Activated T-cell treated with anti-CD3 and anti-CD28 coated beads, Interleukin-2, amount 50 U/mL, for 4 hours (primary cell): ENCODE measurements at regions not wholly inside any gene's neighbourhood (a gene's known extent, or its start where the extent isn't known, plus 50 kb on each side); places are given as distances from the start of the nearest gene placed in this dataset.
"Not testable (repeated sequence)": the region's sequence is repeated elsewhere in the genome, so short reads cannot be mapped to it uniquely, and the experiment has no call there.

Source experiments
- ATAC-seq, 2 donors: fragments of 200-7000 bp; cut with Tn5 transposase; one replicate each; pipeline ENCODE4 v1.10.0; 2021
- DNase-seq: peaks from one replicate; pipeline ENCODE4 v3.0.0-alpha.2; 2020
- H3K27me3 Mint-ChIP-seq: one replicate; pipeline ENCODE4 v1.8.0; 2021; ENCODE audit warnings: low read depth, mixed read lengths
- H3K36me3 Mint-ChIP-seq: one replicate; pipeline ENCODE4 v1.8.0; 2022; ENCODE audit warnings: mixed read lengths; ENCODE audit not compliant: insufficient read depth
- H3K4me1 Mint-ChIP-seq: one replicate; pipeline ENCODE4 v1.8.0; 2021; ENCODE audit warnings: low read depth, mixed read lengths
- H3K4me3 Mint-ChIP-seq: one replicate; pipeline ENCODE4 v1.8.0; 2021; ENCODE audit warnings: mild to moderate bottlenecking, moderate library complexity, mixed read lengths
- H3K9me3 Mint-ChIP-seq: one replicate; pipeline ENCODE4 v1.8.0; 2021; ENCODE audit warnings: mixed read lengths

DNA sequence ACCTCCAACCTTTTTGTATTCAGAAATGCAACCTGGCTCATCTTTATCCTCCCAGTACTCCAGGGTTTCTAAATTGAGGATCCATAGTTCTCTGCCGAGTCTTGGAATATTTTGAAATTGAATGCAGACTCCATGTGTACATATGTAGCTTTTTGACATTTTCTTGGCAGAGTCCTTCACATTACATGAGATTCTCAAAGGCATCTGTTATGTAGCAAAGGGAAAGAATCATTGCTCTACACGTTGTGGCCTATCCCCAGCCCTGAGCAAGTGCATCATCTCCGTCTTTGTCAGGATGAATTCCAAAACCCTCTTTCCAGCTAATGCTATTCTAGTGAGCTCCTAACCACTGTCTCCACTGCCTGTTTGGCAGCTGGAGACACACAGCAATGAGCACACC lies 742.9 kb downstream of the DHX35 start:
- H3K36me3 Mint-ChIP-seq = no peaks in the 10 kb centered on the region
- ATAC-seq = no peak
- peaks cover 5% of the 10 kb centered on the region for H3K9me3 Mint-ChIP-seq

DNA sequence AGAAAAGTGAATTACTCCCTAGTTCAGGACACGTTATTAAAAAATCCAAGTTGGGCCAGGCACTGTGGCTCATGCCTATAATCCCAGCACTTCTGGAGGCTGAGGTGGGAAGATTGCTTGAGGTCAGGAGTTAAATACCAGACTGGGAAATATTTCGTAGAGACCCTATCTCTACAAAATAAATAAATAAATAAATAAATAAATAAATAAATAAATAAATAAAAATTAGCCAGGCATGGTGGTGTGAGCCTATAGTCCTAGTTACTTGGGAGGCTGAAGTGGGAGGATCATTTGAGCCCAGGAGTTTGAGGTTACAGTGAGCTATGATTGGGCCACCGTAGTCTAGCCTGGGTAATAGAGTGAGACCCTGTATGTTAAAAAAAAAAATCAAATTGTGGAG lies 741.2 kb downstream of the DHX35 start:
- H3K36me3 Mint-ChIP-seq, H3K4me3 Mint-ChIP-seq, DNase-seq, H3K9me3 Mint-ChIP-seq, H3K27me3 Mint-ChIP-seq, H3K4me1 Mint-ChIP-seq, ATAC-seq: not testable (repeated sequence)

More for the DNA sequence above, 742.9 kb downstream of the DHX35 start:
- H3K4me3 Mint-ChIP-seq = no peak overlapping the region
- DNase-seq = no peak
- no peaks in the 10 kb centered on the region for H3K27me3 Mint-ChIP-seq
- H3K4me1 Mint-ChIP-seq = no peaks in the 10 kb centered on the region

- H3K36me3 Mint-ChIP-seq = no peaks in the 10 kb centered on the region
- peaks cover 5% of the 10 kb centered on the region for H3K9me3 Mint-ChIP-seq
- no peaks in the 10 kb centered on the region for H3K27me3 Mint-ChIP-seq
- no peak for DNase-seq
- no peak overlapping the region for H3K4me3 Mint-ChIP-seq
- H3K4me1 Mint-ChIP-seq = no peaks in the 10 kb centered on the region
- ATAC-seq = no peak
Measured at GRCh38 chr20:39702701-39703349, 740.7 kb downstream of the DHX35 start.

GRCh38 chr20:39700528-39700927 lies 738.4 kb downstream of the DHX35 start:
- DNase-seq = no peak
- H3K4me1 Mint-ChIP-seq = no peaks in the 10 kb centered on the region
- H3K4me3 Mint-ChIP-seq = no peak overlapping the region
- no peaks in the 10 kb centered on the region for H3K36me3 Mint-ChIP-seq
- no peak for ATAC-seq
- no peaks in the 10 kb centered on the region for H3K27me3 Mint-ChIP-seq
- peaks cover 5% of the 10 kb centered on the region for H3K9me3 Mint-ChIP-seq

GRCh38 chr20:39699166-39699725 lies 737.1 kb downstream of the DHX35 start:
- no peak for ATAC-seq
- DNase-seq = no peak
- Mint-ChIP-seq H3K4me1 (no peaks in the 10 kb centered on the region), H3K36me3 (no peaks in the 10 kb centered on the region), H3K27me3 (no peaks in the 10 kb centered on the region), H3K9me3 (peaks cover 5% of the 10 kb centered on the region), H3K4me3 (no peak overlapping the region)

DNA sequence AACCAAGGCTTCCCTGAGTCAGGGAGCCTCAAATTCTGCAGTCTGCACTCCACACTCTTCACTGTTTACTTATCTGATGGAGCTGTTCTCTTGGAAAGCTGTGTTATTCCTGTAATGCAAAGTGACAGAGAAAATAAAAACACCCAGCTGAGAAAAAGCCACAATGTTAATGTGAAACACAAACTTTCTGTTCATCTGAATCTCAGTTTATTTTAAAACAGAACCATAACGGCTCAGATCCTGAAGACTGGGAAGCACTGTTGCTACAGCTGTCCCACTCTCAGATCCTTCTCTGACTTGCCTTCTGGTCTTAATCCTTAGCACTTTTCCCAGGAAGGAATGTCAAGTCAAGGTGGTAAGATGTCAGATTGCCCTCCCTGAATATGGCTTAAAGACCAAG lies 736.6 kb downstream of the DHX35 start:
- DNase-seq = no peak
- H3K4me3 Mint-ChIP-seq = no peak overlapping the region
- peaks cover 5% of the 10 kb centered on the region for H3K9me3 Mint-ChIP-seq
- no peak for ATAC-seq
- no peaks in the 10 kb centered on the region for H3K27me3 Mint-ChIP-seq
- H3K36me3 Mint-ChIP-seq = no peaks in the 10 kb centered on the region
- no peaks in the 10 kb centered on the region for H3K4me1 Mint-ChIP-seq

- H3K4me3 Mint-ChIP-seq = no peak overlapping the region
- H3K27me3 Mint-ChIP-seq = no peaks in the 10 kb centered on the region
- no peaks in the 10 kb centered on the region for H3K9me3 Mint-ChIP-seq
- ATAC-seq = no peak
- no peaks in the 10 kb centered on the region for H3K4me1 Mint-ChIP-seq
- H3K36me3 Mint-ChIP-seq = no peaks in the 10 kb centered on the region
- DNase-seq = no peak
Measured at GRCh38 chr20:39691151-39691862, 729.2 kb downstream of the DHX35 start.

DNA sequence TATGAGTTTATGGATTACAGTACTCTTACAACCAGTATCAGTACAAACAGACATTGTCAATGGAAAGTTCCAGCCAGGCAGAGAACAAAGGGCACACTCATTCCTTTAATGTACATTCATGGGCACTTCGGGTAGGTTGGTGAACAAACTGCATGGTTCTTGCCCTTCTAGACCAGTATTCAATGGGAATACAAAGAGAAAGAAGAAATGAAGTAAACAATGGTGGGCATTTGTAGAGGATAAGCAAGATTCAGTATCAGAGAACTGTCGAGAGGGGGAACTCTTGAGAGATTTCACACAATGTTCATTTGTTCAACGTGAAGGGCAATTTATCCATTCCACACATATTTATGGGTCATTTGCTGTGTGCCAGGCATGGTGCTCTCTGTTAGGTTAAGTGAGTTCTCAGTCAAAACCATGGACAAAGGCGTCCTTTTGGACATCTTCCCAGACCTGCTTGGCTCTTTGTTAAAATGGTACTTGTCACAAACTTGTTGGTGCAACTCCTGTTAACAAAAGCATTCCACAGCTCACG lies 714.8 kb downstream of the DHX35 start:
- no peaks in the 10 kb centered on the region for H3K4me1 Mint-ChIP-seq
- H3K9me3 Mint-ChIP-seq = peaks cover 6% of the 10 kb centered on the region
- ATAC-seq (no peak), DNase-seq (no peak)
- H3K27me3 Mint-ChIP-seq = no peaks in the 10 kb centered on the region
- H3K4me3 Mint-ChIP-seq = no peak overlapping the region
- H3K36me3 Mint-ChIP-seq = no peaks in the 10 kb centered on the region

GRCh38 chr20:39676241-39676640 lies 714.1 kb downstream of the DHX35 start:
- Mint-ChIP-seq H3K27me3 (no peaks in the 10 kb centered on the region), H3K9me3 (peaks cover 6% of the 10 kb centered on the region), H3K36me3 (no peaks in the 10 kb centered on the region), H3K4me3 (no peak overlapping the region), H3K4me1 (no peaks in the 10 kb centered on the region)
- no peak for ATAC-seq
- no peak for DNase-seq

DNA sequence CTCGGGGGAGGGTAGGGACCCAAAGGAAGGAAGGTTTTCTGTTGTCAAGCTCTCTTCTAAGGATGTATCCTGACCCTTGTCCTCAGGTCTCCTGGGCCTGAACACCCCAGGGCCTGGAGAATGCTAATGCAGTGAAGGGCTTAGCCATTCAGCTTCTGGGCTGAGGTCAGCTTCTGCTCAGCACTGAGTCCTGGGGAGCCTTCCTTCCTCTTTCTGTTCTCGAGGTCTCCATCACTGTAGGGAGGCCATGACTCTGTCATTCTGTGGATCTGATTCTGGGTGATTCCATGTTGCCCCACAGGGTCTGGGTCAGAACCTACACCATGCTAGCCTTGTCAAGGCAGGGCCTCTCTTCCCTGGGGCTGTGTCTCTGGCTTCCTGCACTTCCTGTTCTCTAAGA lies 712.7 kb downstream of the DHX35 start:
- no peaks in the 10 kb centered on the region for H3K36me3 Mint-ChIP-seq
- no peak for DNase-seq
- no peak for ATAC-seq
- no peaks in the 10 kb centered on the region for H3K27me3 Mint-ChIP-seq
- H3K4me1 Mint-ChIP-seq = no peaks in the 10 kb centered on the region
- H3K9me3 Mint-ChIP-seq = peaks cover 6% of the 10 kb centered on the region
- no peak overlapping the region for H3K4me3 Mint-ChIP-seq

- H3K36me3 Mint-ChIP-seq = no peaks in the 10 kb centered on the region
Measured at GRCh38 chr20:39670988-39671387, 708.8 kb downstream of the DHX35 start.

DNA sequence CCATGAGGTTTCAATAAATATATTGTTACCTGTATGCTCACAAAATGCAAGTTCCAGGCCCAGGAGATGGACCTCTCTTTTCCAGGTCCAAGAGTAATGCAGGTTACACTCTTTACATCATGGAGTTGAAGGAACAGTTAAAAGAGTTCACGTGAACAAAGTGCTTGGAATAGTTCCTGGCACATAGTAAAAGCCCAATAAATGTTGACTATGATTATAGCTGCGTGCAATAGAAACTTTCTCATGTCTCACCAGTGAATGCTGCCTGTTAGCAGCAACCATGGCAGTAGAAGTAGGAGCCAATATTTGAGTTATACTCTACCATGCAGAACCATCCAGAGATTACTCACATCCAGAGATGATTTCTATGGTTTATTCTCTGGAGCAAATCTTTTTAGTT lies 707.5 kb downstream of the DHX35 start:
- H3K36me3 Mint-ChIP-seq = no peaks in the 10 kb centered on the region
- no peaks in the 10 kb centered on the region for H3K27me3 Mint-ChIP-seq
- H3K4me3 Mint-ChIP-seq = no peak overlapping the region

More at GRCh38 chr20:39670988-39671387, 708.8 kb downstream of the DHX35 start:
- Mint-ChIP-seq H3K4me3 (no peak overlapping the region), H3K4me1 (no peaks in the 10 kb centered on the region), H3K27me3 (no peaks in the 10 kb centered on the region), H3K9me3 (no peaks in the 10 kb centered on the region)
- ATAC-seq (no peak), DNase-seq (no peak)

GRCh38 chr20:39668038-39668437 lies 705.9 kb downstream of the DHX35 start:
- no peak for ATAC-seq
- no peaks in the 10 kb centered on the region for H3K27me3 Mint-ChIP-seq
- H3K4me3 Mint-ChIP-seq = no peak overlapping the region
- no peaks in the 10 kb centered on the region for H3K4me1 Mint-ChIP-seq
- no peaks in the 10 kb centered on the region for H3K9me3 Mint-ChIP-seq
- no peak for DNase-seq
- H3K36me3 Mint-ChIP-seq = no peaks in the 10 kb centered on the region

More for the DNA sequence above, 707.5 kb downstream of the DHX35 start:
- no peak for DNase-seq
- ATAC-seq = no peak
- Mint-ChIP-seq H3K9me3 (no peaks in the 10 kb centered on the region), H3K4me1 (no peaks in the 10 kb centered on the region)

- ATAC-seq = no peak
- DNase-seq = no peak
- Mint-ChIP-seq H3K27me3 (no peaks in the 10 kb centered on the region), H3K4me1 (no peaks in the 10 kb centered on the region), H3K9me3 (no peaks in the 10 kb centered on the region), H3K4me3 (no peak overlapping the region), H3K36me3 (no peaks in the 10 kb centered on the region)
Measured at GRCh38 chr20:39661833-39662232, 699.7 kb downstream of the DHX35 start.

DNA sequence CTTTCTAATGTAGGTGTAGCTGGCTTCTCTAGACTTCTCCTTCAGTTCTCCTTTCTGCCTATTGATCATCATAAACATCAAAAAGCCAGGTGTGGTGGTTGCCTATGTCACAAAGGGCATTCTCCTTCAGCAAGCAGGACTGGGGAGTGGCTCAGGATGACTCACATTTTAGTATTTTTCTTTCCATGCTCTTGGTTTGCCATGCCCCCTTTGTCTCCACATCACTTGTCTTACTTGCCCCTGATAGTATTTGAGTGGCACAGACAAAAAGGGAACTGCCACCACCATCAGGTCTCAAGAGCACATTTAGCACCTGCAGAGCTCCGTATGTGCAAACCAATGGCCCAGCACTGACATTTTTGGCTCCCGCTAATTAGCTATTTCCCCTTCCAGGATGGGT lies 698.8 kb downstream of the DHX35 start:
- Mint-ChIP-seq H3K27me3 (no peaks in the 10 kb centered on the region), H3K9me3 (peaks cover 3% of the 10 kb centered on the region), H3K4me1 (no peaks in the 10 kb centered on the region), H3K4me3 (no peak overlapping the region), H3K36me3 (no peaks in the 10 kb centered on the region)
- ATAC-seq = no peak
- DNase-seq = no peak
